NCI-H748 (cell line): ENCODE measurements at regions not wholly inside any gene's neighbourhood (a gene's known extent, or its start where the extent isn't known, plus 50 kb on each side); places are given as distances from the start of the nearest gene placed in this dataset.

Experiments used
- DNase-seq: peaks from one replicate; lab custom pipeline; 2025; ENCODE audit not compliant: unreplicated experiment; lab: John Stamatoyannopoulos, UW

- DNase-seq = peak; percentile 58
These were observed 970.6 kb downstream of the DCDC2C start for GRCh38 chr2:4674007-4674406.

- no peak for DNase-seq
These were observed 971.9 kb downstream of the DCDC2C start for GRCh38 chr2:4675295-4675694.

GRCh38 chr2:4678927-4679326 is 975.6 kb downstream of the DCDC2C start:
- no peak for DNase-seq

GRCh38 chr2:4679391-4679790 is 976.0 kb downstream of the DCDC2C start:
- DNase-seq = no peak

- DNase-seq = no peak
These were observed 981.5 kb downstream of the DCDC2C start for GRCh38 chr2:4684921-4685320.

- DNase-seq = no peak
These were observed 987.5 kb downstream of the DCDC2C start for GRCh38 chr2:4690913-4691312.

GRCh38 chr2:4693266-4693665 is 989.9 kb downstream of the DCDC2C start:
- no peak for DNase-seq

- DNase-seq = no peak
These were observed 992.0 kb downstream of the DCDC2C start for GRCh38 chr2:4695281-4695861.

- DNase-seq = peak; percentile 48
These were observed 977.1 kb upstream of the SOX11 start for GRCh38 chr2:4715065-4715464.

GRCh38 chr2:4718777-4719176 is 973.4 kb upstream of the SOX11 start:
- no peak for DNase-seq

GRCh38 chr2:4725618-4726017 is 966.6 kb upstream of the SOX11 start:
- no peak for DNase-seq

- DNase-seq = no peak
These were observed 959.6 kb upstream of the SOX11 start for GRCh38 chr2:4732560-4732959.

- peak; percentile 41 for DNase-seq
These were observed 946.9 kb upstream of the SOX11 start for GRCh38 chr2:4745056-4745991.

GRCh38 chr2:4753721-4754120 is 938.5 kb upstream of the SOX11 start:
- no peak for DNase-seq

- peak; percentile 86 for DNase-seq
These were observed 929.2 kb upstream of the SOX11 start for GRCh38 chr2:4762951-4763376.

- peak; percentile 82 for DNase-seq
These were observed 926.2 kb upstream of the SOX11 start for GRCh38 chr2:4765787-4766530.

GRCh38 chr2:4775668-4776067 is 916.5 kb upstream of the SOX11 start:
- no peak for DNase-seq

GRCh38 chr2:4780679-4781078 is 911.5 kb upstream of the SOX11 start:
- no peak for DNase-seq

- DNase-seq = no peak
These were observed 909.5 kb upstream of the SOX11 start for GRCh38 chr2:4782647-4783046.

GRCh38 chr2:4791488-4791887 is 900.7 kb upstream of the SOX11 start:
- DNase-seq = no peak

GRCh38 chr2:4792126-4792525 is 900.1 kb upstream of the SOX11 start:
- no peak for DNase-seq

- no peak for DNase-seq
These were observed 888.8 kb upstream of the SOX11 start for GRCh38 chr2:4803396-4803795.
